Neural cell (in vitro differentiated cells): ENCODE measurements at regions not wholly inside any gene's neighbourhood (a gene's known extent, or its start where the extent isn't known, plus 50 kb on each side); places are given as distances from the start of the nearest gene placed in this dataset.

Experiments used
- EP300 ChIP-seq: fragments of 450-650 bp; conservative IDR thresholded peaks from 2 replicates; pipeline ENCODE4 v1.6.1; 2014; ENCODE audit warnings: antibody characterized with exemption, mild to moderate bottlenecking, moderate library complexity; ENCODE audit not compliant: poor library complexity, severe bottlenecking
- EZH2 ChIP-seq: fragments of 200-600, 300-800 bp; shearing (Covaris generic), sonication (generic); IDR thresholded peaks from 2 replicates; pipeline ENCODE4 v1.6.1; 2014; ENCODE audit warnings: antibody characterized with exemption, low read length, borderline replicate concordance, mild to moderate bottlenecking; ENCODE audit not compliant: insufficient read depth, poor library complexity, severe bottlenecking
- POLR2AphosphoS5 ChIP-seq: IDR thresholded peaks from 2 replicates; pipeline ENCODE4 v1.6.1; 2012
- RAD21 ChIP-seq: fragments of 450-650 bp; conservative IDR thresholded peaks from 2 replicates; pipeline ENCODE4 v1.6.1; 2014; ENCODE audit warnings: antibody characterized with exemption, mild to moderate bottlenecking, moderate library complexity
- SMC3 ChIP-seq: fragments of 450-650 bp; conservative IDR thresholded peaks from 2 replicates; pipeline ENCODE4 v1.6.1; 2014; ENCODE audit warnings: antibody characterized with exemption, mild to moderate bottlenecking, moderate library complexity; ENCODE audit not compliant: poor library complexity
- TAF1 ChIP-seq: IDR thresholded peaks from 2 replicates; pipeline ENCODE4 v1.6.1; 2012; ENCODE audit warnings: low read depth
- TF ChIP-seq, protein P1 (sequence below): fragments of 450-650 bp; IDR thresholded peaks from 2 replicates; pipeline ENCODE4 v1.5.1; 2014; ENCODE audit warnings: antibody characterized with exemption, mild to moderate bottlenecking, moderate library complexity; ENCODE audit not compliant: poor library complexity, severe bottlenecking

DNA sequence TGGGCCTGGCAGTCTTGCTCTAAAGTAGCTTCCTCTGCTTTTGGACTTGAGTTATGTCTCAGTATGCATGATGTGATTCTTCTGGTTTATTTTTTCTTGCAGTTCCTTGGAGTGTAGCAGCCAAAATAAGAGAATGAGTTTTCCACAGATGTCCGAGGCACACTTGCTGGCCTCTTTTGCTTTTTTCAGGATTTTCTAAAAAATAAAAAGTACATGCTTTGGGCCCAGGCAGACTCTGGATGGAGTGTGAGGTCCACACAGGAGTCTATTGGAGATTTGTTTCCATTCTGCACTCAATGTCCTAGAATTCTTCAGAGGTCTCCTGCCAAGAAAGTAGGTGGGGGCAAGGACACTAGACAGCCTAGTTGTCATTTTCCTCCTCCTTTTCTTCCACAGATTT lies 477.6 kb downstream of the EPM2A start:
- TF ChIP-seq, protein P1, sequence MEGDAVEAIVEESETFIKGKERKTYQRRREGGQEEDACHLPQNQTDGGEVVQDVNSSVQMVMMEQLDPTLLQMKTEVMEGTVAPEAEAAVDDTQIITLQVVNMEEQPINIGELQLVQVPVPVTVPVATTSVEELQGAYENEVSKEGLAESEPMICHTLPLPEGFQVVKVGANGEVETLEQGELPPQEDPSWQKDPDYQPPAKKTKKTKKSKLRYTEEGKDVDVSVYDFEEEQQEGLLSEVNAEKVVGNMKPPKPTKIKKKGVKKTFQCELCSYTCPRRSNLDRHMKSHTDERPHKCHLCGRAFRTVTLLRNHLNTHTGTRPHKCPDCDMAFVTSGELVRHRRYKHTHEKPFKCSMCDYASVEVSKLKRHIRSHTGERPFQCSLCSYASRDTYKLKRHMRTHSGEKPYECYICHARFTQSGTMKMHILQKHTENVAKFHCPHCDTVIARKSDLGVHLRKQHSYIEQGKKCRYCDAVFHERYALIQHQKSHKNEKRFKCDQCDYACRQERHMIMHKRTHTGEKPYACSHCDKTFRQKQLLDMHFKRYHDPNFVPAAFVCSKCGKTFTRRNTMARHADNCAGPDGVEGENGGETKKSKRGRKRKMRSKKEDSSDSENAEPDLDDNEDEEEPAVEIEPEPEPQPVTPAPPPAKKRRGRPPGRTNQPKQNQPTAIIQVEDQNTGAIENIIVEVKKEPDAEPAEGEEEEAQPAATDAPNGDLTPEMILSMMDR = no peak
- no peak for TF ChIP-seq EZH2
- no peak for TF ChIP-seq POLR2AphosphoS5
- TF ChIP-seq TAF1 = no peak
- TF ChIP-seq RAD21 = no peak
- TF ChIP-seq SMC3 = no peak
- no peak for TF ChIP-seq EP300
